GM12874 (cell line): ENCODE measurements at regions not wholly inside any gene's neighbourhood (a gene's known extent, or its start where the extent isn't known, plus 50 kb on each side); places are given as distances from the start of the nearest gene placed in this dataset.

Experiments
- TF ChIP-seq, protein P1 (sequence below): IDR thresholded peaks from 2 replicates; pipeline ENCODE4 v1.5.1; 2011; ENCODE audit warnings: low read depth, mild to moderate bottlenecking, control low read depth, low read length, moderate library complexity; ENCODE audit not compliant: insufficient read depth

DNA sequence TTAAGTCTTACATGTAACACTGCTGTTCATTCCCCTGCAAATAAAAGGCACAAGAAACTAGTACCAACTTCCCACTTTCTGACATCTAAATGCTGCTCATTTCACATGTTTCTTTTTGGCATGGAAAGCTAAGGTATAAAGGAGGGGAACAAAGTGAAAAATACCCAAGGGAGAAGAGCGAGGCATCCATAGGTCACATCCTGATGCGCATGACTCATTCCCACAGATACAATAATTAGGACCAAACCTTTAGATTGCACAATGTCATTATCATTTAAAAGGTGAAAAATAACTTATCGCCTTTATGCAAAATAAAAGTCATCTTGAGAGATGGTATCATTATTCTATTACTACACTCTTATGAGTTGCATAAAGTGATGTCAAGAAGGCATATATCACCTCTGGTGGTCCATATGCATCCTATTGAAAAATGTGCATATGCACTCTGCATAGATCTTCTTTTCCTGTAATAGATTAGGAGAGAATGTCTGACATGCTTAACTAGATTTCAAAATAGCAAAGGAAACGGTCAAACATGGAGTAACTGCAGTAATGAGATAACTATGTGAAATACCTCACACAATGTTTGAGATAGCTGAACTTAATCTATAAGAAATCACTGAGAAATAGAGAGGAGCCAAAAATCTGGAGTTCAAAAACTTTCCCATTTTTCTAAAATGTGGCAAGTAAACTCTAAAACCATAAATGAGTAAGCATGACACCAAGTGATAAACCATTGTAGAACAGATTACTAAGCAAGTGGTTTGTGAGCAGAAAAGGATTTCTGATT is 382.5 kb upstream of the TMTC1 start:
- TF ChIP-seq, protein P1, sequence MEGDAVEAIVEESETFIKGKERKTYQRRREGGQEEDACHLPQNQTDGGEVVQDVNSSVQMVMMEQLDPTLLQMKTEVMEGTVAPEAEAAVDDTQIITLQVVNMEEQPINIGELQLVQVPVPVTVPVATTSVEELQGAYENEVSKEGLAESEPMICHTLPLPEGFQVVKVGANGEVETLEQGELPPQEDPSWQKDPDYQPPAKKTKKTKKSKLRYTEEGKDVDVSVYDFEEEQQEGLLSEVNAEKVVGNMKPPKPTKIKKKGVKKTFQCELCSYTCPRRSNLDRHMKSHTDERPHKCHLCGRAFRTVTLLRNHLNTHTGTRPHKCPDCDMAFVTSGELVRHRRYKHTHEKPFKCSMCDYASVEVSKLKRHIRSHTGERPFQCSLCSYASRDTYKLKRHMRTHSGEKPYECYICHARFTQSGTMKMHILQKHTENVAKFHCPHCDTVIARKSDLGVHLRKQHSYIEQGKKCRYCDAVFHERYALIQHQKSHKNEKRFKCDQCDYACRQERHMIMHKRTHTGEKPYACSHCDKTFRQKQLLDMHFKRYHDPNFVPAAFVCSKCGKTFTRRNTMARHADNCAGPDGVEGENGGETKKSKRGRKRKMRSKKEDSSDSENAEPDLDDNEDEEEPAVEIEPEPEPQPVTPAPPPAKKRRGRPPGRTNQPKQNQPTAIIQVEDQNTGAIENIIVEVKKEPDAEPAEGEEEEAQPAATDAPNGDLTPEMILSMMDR: no peak

DNA sequence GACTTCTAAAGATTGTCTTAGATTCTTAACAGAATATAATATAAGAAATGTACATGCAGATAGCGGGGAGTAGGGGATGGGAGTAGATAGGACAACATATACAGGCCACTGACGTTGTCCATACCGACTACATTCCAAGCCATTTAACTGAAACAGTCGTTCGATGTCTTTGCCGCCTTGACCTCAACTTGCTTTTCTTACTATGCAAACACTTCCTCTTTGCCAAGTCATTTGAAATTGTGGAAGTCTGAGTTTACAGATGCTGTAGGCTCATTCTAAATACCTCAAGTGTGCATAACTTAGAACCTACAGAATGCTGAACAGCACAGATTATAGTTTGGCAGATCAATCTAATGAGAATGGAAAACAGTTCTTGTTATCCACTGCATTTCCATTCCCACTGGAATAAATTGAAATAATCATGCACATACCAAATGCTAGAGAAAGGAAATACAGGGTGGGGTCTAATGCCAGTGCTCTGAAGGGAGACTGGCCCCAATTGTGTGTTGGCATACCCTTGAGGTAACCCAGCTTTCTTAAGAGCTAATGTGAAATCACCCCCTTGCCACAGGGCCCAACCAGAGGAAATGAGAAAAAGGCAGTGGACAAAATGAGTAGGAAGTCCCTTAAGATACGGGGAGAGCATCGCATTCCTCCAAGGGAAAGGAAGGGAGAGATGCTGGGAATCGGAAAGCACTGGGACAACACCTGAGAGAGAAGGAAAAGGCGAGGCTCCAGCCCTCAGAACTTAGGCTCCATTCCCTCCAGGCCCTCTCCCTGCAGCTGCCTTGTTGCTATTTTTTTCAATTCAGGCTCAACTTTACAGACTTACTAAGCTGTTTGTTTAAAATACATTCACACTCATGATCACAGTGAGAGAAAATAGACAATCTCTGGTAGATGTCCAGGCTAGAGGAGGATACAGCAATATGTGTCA is 380.9 kb upstream of the TMTC1 start:
- TF ChIP-seq, protein P1: no peak

DNA sequence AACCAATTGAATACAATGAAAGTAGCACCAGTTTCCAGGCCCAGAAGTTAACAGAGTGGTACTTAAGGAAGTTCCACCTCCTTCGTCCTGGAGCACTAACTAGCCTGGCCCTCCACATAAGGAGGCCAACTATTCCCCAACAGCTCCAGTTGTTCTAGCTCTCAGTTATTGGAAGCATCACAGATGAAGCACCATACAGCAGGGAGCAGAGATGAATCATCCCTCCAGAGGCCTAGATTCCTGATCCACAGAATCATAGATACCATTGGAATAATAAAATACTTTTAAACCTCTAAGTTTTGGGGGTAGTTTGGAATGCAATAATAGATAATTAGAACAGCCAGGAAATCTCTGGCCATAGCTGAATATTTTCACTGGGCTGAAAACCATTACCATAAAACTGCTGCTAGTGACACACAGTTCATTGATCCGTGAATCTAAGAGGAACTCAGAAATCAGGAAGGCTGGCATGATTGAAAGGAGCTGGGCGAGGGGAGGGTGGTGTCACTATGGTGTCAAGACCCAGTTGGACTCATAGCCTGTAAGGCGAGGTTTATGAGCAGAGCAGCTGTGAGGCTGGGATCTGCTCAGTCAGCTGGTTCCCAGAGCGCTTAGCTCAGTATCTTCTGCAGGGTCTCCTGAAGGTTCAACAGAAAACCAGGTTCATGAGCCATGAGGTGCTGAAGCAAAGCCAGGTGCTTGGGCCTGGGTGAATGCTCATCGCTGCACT is 371.4 kb upstream of the TMTC1 start:
- TF ChIP-seq, protein P1: no peak

DNA sequence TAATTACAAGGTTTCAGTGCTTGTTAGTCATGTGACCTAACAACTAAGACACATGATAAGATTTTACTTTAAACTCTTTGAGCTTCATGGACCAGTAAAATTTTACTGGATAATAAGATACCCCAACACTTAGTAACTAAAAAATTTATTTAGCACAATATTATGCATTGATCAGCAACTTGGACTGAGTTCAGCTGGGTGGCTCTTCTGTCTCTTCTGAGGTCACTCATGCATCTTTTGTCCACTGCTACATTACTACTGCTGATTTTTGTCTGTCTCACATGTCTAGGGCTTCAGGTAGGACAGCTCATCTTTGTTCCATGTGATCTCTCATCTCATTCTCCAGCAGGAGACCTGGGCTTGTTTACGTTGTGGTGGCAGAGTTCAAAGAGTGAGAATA is 370.2 kb upstream of the TMTC1 start:
- TF ChIP-seq, protein P1: no peak

DNA sequence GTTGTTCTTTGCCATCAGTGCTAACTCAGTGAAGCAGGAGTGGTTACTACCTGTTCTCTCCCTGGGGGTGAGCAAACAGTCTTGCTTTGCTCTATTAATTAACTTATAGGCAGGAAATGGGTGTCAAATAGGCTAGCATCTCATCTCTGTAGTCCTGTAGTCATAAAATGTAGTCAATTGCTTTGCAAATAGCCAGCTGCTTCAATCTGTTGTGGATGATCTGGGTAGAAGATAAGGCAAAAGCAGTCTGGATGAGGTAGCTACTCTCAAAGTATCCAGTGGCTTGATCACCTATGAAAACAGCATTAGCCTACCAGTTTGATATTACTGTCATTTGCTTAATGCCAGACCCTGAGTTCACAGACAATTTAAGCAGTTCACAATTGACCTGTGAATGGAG is 369.0 kb upstream of the TMTC1 start:
- TF ChIP-seq, protein P1: no peak

DNA sequence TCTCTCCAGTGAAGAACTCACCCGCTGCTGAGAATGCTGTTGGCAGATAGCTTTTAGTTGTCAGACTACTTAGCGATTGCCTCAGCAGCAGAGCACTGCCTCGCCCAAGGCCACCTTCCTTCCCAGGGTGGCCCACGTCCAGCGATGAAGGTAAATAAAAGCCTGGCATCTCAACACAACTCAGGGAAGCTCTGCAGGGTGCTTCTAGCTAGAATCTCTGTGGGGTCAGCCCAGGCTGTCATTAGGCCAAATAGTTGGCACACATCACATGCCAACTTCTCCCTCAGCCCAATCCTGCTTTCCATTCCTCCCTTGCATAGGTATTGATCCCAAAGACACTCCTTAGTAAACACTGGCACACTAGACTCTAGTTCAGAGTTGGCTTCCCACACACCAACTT is 368.1 kb upstream of the TMTC1 start:
- TF ChIP-seq, protein P1: no peak

DNA sequence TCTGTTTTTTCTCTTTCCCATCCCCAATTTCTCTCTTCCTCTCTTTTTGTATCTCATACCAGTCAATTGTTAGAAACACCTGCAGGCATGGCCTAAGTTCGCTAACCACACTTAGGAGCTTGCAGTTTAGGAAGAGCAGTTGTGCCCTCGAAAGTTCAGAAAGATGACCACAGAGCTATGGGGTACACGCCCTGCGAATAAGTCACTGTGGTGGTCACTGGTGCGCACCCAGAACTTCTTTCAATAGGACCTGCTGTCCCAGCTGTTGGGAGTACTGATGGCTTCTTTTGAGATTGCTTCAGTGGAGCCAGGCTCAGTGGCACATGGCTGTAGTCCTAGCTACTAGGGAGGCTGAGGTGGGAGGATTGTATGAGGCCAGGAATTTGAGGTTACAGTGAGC is 362.8 kb upstream of the TMTC1 start:
- TF ChIP-seq, protein P1: no peak
